Liver (tissue), 8 donors: ENCODE measurements at regions not wholly inside any gene's neighbourhood (a gene's known extent, or its start where the extent isn't known, plus 50 kb on each side); places are given as distances from the start of the nearest gene placed in this dataset.

ENCODE experiments used
- DNase-seq: peaks from one replicate; pipeline ENCODE4 v3.0.0-alpha.2; 2017; ENCODE audit warnings: low spot score
- H3K27ac ChIP-seq, 2 donors: one replicate each; pipeline ENCODE4 v1.7.0; 2013; ENCODE audit warnings: inconsistent platforms in 2 of 2, low read length in 2 of 2, control low read depth in 1 of 2, low read depth in 1 of 2, mild to moderate bottlenecking in 1 of 2
- H3K27me3 ChIP-seq, 4 donors: one replicate each; pipeline versions ENCODE4 v1.6.1 to v1.7.0; 2013; ENCODE audit warnings: low read length in 3 of 4, inconsistent platforms in 1 of 4, mild to moderate bottlenecking in 1 of 4, moderate library complexity in 1 of 4; ENCODE audit not compliant: control insufficient read depth in 4 of 4, insufficient read depth in 4 of 4
- H3K36me3 ChIP-seq, 4 donors: one replicate each; pipeline versions ENCODE4 v1.6.1 to v1.7.0; 2013; ENCODE audit warnings: low read length in 3 of 4, mild to moderate bottlenecking in 3 of 4, low read depth in 1 of 4, moderate library complexity in 1 of 4; ENCODE audit not compliant: control insufficient read depth in 4 of 4, insufficient read depth in 3 of 4
- H3K4me1 ChIP-seq, 4 donors: one replicate each; pipeline versions ENCODE4 v1.6.1 to v1.7.0; 2013; ENCODE audit warnings: low read length in 3 of 4, mild to moderate bottlenecking in 3 of 4, moderate library complexity in 1 of 4; ENCODE audit not compliant: control insufficient read depth in 4 of 4, insufficient read depth in 4 of 4
- H3K4me3 ChIP-seq, 3 donors: one replicate each; pipeline versions ENCODE4 v1.6.1 to v1.7.0; 2013; ENCODE audit warnings: low read length in 3 of 3, control low read depth in 1 of 3, low read depth in 1 of 3, mild to moderate bottlenecking in 1 of 3
- H3K9ac ChIP-seq, 2 donors: one replicate each; pipeline ENCODE4 v1.7.0; 2013; ENCODE audit warnings: low read length in 2 of 2, mild to moderate bottlenecking in 2 of 2, moderate library complexity in 2 of 2, control low read depth in 1 of 2, low read depth in 1 of 2
- H3K9me3 ChIP-seq, 4 donors: one replicate each; pipeline versions ENCODE4 v1.6.1 to v1.7.0; 2013; ENCODE audit warnings: low read length in 3 of 4; ENCODE audit not compliant: control insufficient read depth in 4 of 4
- ATF3 ChIP-seq: IDR thresholded peaks from 2 replicates; pipeline ENCODE4 v1.6.1; 2016; ENCODE audit warnings: antibody characterized with exemption
- CTCF ChIP-seq: fragments of 150-350 bp; IDR thresholded peaks from 2 replicates; pipeline ENCODE4 v1.5.1; 2017; ENCODE audit warnings: improper control_type of control experiment, low read depth, low read length; ENCODE audit not compliant: missing input control
- FOXA1 ChIP-seq: IDR thresholded peaks from 2 replicates; pipeline ENCODE4 v1.6.1; 2016; ENCODE audit warnings: antibody characterized with exemption
- GABPA ChIP-seq, 2 donors: IDR thresholded peaks in 1 of 2; conservative IDR thresholded peaks in 1 of 2; 2 replicates each; pipeline ENCODE4 v1.6.1; 2016; ENCODE audit warnings: antibody characterized with exemption in 2 of 2, mild to moderate bottlenecking in 1 of 2, moderate library complexity in 1 of 2
- HNF4G ChIP-seq: IDR thresholded peaks from 2 replicates; pipeline ENCODE4 v1.6.1; 2016; ENCODE audit warnings: antibody characterized with exemption
- MAX ChIP-seq: IDR thresholded peaks from 2 replicates; pipeline ENCODE4 v1.6.1; 2016; ENCODE audit warnings: antibody characterized with exemption
- NR2F2 ChIP-seq: IDR thresholded peaks from 2 replicates; pipeline ENCODE4 v1.6.1; 2016; ENCODE audit warnings: antibody characterized with exemption
- RAD21 ChIP-seq, 2 donors: IDR thresholded peaks; 2 replicates each; pipeline ENCODE4 v1.6.1; 2016; ENCODE audit warnings: antibody characterized with exemption in 2 of 2, mild to moderate bottlenecking in 2 of 2
- RXRA ChIP-seq, 2 donors: IDR thresholded peaks; 2 replicates each; pipeline ENCODE4 v1.6.1; 2017 to 2018; ENCODE audit warnings: antibody characterized with exemption in 2 of 2, mild to moderate bottlenecking in 1 of 2
- TAF1 ChIP-seq: conservative IDR thresholded peaks from 2 replicates; pipeline ENCODE4 v1.6.1; 2016; ENCODE audit warnings: antibody characterized with exemption, mild to moderate bottlenecking
- YY1 ChIP-seq: IDR thresholded peaks from 2 replicates; pipeline ENCODE4 v1.6.1; 2016; ENCODE audit warnings: antibody characterized with exemption, mild to moderate bottlenecking
- WGBS: extraction: QIAGEN DNeasy Blood & Tissue Kit; methylation state at CpG from one replicate; pipeline ENCODE4 v1.1.7; 2013; 5-methylcytosine and 5-hydroxymethylcytosine counted together
- TF ChIP-seq, protein P1 (sequence below): IDR thresholded peaks from 2 replicates; pipeline ENCODE4 v1.6.1; 2016; ENCODE audit warnings: antibody characterized with exemption
- donor health status: healthy.
- donor health status: healthy.
- donor health status: healthy.
- donor health status: healthy.
- donor health status: healthy.

GRCh38 chr16:54356391-54356790 lies 69.8 kb upstream of the IRX3 start:
- no peak overlapping the region for H3K9ac ChIP-seq
- no peak for DNase-seq
- H3K4me1 ChIP-seq: no peaks in the 10 kb centered on the region
- H3K36me3 ChIP-seq: no peaks in the 10 kb centered on the region
- 51% methylated on average over 1 of the region's 1 CpG for WGBS
- TF ChIP-seq MAX (no peak), YY1 (no peak), HNF4G (no peak), GABPA (IDR thresholded peaks at IDR 0.05 in 1 of 2, conservative IDR thresholded peaks at IDR 0.05 in 1 of 2) (no peak)
- peaks cover 0 to 2% (median 0%) of the 10 kb centered on the region in 4 donors for H3K27me3 ChIP-seq
- H3K4me3 ChIP-seq: no peak overlapping the region
- H3K9me3 ChIP-seq: peaks cover 0 to 8% (median 0%) of the 10 kb centered on the region in 4 donors
- no peak overlapping the region for H3K27ac ChIP-seq

- H3K4me1 ChIP-seq: no peaks in the 10 kb centered on the region
- no peaks in the 10 kb centered on the region for H3K36me3 ChIP-seq
- no peak overlapping the region for H3K27ac ChIP-seq
- 77% methylated on average over 1 of the region's 1 CpG for WGBS
- no peak overlapping the region for H3K4me3 ChIP-seq
- peaks cover 0 to 8% (median 0%) of the 10 kb centered on the region in 4 donors for H3K9me3 ChIP-seq
- no peaks in the 10 kb centered on the region for H3K27me3 ChIP-seq
- no peak overlapping the region for H3K9ac ChIP-seq
- no peak for TF ChIP-seq NR2F2
- DNase-seq: no peak
These were observed 68.7 kb upstream of the IRX3 start for GRCh38 chr16:54355251-54355650.

- Histone ChIP-seq H3K4me1 (no peaks in the 10 kb centered on the region), H3K27ac (no peak overlapping the region), H3K9ac (no peak overlapping the region), H3K36me3 (no peaks in the 10 kb centered on the region), H3K27me3 (no peaks in the 10 kb centered on the region), H3K9me3 (peaks cover 0 to 8% (median 1%) of the 10 kb centered on the region in 4 donors), H3K4me3 (no peak overlapping the region)
- no peak for TF ChIP-seq TAF1
- TF ChIP-seq, protein P1, sequence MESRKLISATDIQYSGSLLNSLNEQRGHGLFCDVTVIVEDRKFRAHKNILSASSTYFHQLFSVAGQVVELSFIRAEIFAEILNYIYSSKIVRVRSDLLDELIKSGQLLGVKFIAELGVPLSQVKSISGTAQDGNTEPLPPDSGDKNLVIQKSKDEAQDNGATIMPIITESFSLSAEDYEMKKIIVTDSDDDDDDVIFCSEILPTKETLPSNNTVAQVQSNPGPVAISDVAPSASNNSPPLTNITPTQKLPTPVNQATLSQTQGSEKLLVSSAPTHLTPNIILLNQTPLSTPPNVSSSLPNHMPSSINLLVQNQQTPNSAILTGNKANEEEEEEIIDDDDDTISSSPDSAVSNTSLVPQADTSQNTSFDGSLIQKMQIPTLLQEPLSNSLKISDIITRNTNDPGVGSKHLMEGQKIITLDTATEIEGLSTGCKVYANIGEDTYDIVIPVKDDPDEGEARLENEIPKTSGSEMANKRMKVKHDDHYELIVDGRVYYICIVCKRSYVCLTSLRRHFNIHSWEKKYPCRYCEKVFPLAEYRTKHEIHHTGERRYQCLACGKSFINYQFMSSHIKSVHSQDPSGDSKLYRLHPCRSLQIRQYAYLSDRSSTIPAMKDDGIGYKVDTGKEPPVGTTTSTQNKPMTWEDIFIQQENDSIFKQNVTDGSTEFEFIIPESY: no peak
- TF ChIP-seq HNF4G: no peak
- no peak for TF ChIP-seq RXRA (IDR thresholded peaks at IDR 0.05)
- no peak for DNase-seq
- 53% methylated on average over 3 of the region's 3 CpGs for WGBS
These were observed 66.5 kb upstream of the IRX3 start for GRCh38 chr16:54353097-54353496.

GRCh38 chr16:54351171-54351570 lies 64.6 kb upstream of the IRX3 start:
- WGBS: 84% methylated on average over 5 of the region's 5 CpGs
- H3K9me3 ChIP-seq: peaks cover 0 to 8% (median 1%) of the 10 kb centered on the region in 4 donors
- H3K4me1 ChIP-seq: no peaks in the 10 kb centered on the region
- no peaks in the 10 kb centered on the region for H3K36me3 ChIP-seq
- no peak for DNase-seq
- no peaks in the 10 kb centered on the region for H3K27me3 ChIP-seq
- no peak overlapping the region for H3K9ac ChIP-seq
- no peak for TF ChIP-seq CTCF
- TF ChIP-seq YY1: no peak
- no peak for TF ChIP-seq RAD21 (IDR thresholded peaks at IDR 0.05)
- no peak for TF ChIP-seq FOXA1
- TF ChIP-seq NR2F2: no peak
- no peak for TF ChIP-seq TAF1
- TF ChIP-seq MAX: no peak
- no peak for TF ChIP-seq ATF3
- H3K4me3 ChIP-seq: no peak overlapping the region
- H3K27ac ChIP-seq: no peak overlapping the region
